Neural progenitor cell (in vitro differentiated cells): ENCODE measurements at regions not wholly inside any gene's neighbourhood (a gene's known extent, or its start where the extent isn't known, plus 50 kb on each side); places are given as distances from the start of the nearest gene placed in this dataset.

ENCODE experiments used
- EZH2 ChIP-seq: fragments of 200-600 bp; sonication (generic); IDR thresholded peaks from 2 replicates; pipeline ENCODE4 v1.6.1; 2017; ENCODE audit warnings: antibody characterized with exemption, mild to moderate bottlenecking, moderate library complexity
- TF ChIP-seq, protein P1 (sequence below): fragments of 200-600 bp; sonication (generic); IDR thresholded peaks from 2 replicates; pipeline ENCODE4 v1.5.1; 2017; ENCODE audit warnings: antibody characterized with exemption, mild to moderate bottlenecking

DNA sequence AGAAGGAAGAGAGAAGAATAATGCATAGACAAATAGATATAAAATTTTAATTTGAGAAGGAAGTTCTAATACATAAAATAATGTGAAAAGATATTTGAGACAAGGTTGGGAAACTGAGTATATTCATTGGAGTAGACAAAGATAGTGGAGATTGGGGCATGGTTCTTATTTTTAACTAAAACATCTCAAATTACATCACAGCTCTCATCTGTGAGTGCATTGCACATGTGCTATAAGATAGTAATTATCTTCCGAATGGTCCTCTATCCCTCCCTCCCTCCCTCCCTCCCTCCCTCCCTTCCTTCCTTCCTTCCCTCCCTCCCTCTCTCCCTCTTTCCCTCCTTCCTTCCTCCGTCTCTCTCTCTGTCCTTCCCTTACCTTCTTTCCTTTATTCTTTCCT is 1104.0 kb upstream of the FLRT2 start:
- TF ChIP-seq, protein P1, sequence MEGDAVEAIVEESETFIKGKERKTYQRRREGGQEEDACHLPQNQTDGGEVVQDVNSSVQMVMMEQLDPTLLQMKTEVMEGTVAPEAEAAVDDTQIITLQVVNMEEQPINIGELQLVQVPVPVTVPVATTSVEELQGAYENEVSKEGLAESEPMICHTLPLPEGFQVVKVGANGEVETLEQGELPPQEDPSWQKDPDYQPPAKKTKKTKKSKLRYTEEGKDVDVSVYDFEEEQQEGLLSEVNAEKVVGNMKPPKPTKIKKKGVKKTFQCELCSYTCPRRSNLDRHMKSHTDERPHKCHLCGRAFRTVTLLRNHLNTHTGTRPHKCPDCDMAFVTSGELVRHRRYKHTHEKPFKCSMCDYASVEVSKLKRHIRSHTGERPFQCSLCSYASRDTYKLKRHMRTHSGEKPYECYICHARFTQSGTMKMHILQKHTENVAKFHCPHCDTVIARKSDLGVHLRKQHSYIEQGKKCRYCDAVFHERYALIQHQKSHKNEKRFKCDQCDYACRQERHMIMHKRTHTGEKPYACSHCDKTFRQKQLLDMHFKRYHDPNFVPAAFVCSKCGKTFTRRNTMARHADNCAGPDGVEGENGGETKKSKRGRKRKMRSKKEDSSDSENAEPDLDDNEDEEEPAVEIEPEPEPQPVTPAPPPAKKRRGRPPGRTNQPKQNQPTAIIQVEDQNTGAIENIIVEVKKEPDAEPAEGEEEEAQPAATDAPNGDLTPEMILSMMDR = no peak
- no peak for TF ChIP-seq EZH2
